Lower leg skin (tissue), 3 donors: ENCODE measurements at regions not wholly inside any gene's neighbourhood (a gene's known extent, or its start where the extent isn't known, plus 50 kb on each side); places are given as distances from the start of the nearest gene placed in this dataset.

Experiments
- CTCF ChIP-seq, 3 donors: fragments of 450-650 bp; IDR thresholded peaks; one replicate each; pipeline ENCODE4 v1.5.1; 2016; ENCODE audit warnings: antibody characterized with exemption in 3 of 3, mild to moderate bottlenecking in 3 of 3, moderate library complexity in 2 of 3
- POLR2A ChIP-seq, 2 donors: fragments of 450-650 bp; IDR thresholded peaks; one replicate each; pipeline ENCODE4 v1.6.1; 2016 to 2017; ENCODE audit warnings: antibody characterized with exemption in 2 of 2, mild to moderate bottlenecking in 1 of 2, moderate library complexity in 1 of 2

- TF ChIP-seq CTCF (IDR thresholded peaks at IDR 0.05) (no peak), POLR2A (IDR thresholded peaks at IDR 0.05) (no peak)
These were observed 171.4 kb upstream of the NUPR2 start for GRCh38 chr7:56287429-56288138.
